NB4 (cell line): ENCODE measurements at regions not wholly inside any gene's neighbourhood (a gene's known extent, or its start where the extent isn't known, plus 50 kb on each side); places are given as distances from the start of the nearest gene placed in this dataset.

Experiments used
- CTCF ChIP-seq: IDR thresholded peaks from one replicate; pipeline ENCODE4 v1.5.1; 2012; ENCODE audit warnings: low read depth, low read length
- MYC ChIP-seq: IDR thresholded peaks from 2 replicates; pipeline ENCODE4 v1.6.1; 2011; ENCODE audit warnings: low read depth, low read length
- POLR2A ChIP-seq: IDR thresholded peaks from 2 replicates; pipeline ENCODE4 v1.6.1; 2011; ENCODE audit warnings: mild to moderate bottlenecking; ENCODE audit not compliant: insufficient read length; ENCODE audit errors: extremely low read depth

GRCh38 chr20:11060423-11061185 lies 386.8 kb upstream of the JAG1 start:
- TF ChIP-seq POLR2A = no peak
- TF ChIP-seq CTCF = no peak
- TF ChIP-seq MYC = no peak
